Vagina (tissue), 2 donors: ENCODE measurements at regions not wholly inside any gene's neighbourhood (a gene's known extent, or its start where the extent isn't known, plus 50 kb on each side); places are given as distances from the start of the nearest gene placed in this dataset.

ENCODE experiments used
- DNase-seq, 2 donors: peaks; one replicate each; pipeline ENCODE4 v3.0.0-alpha.2; 2017; ENCODE audit errors: extremely low spot score in 2 of 2
- H3K27ac ChIP-seq: fragments of 200-600 bp; sonication (generic); one replicate; pipeline ENCODE4 v1.5.1; 2019
- H3K27me3 ChIP-seq: fragments of 200-600 bp; sonication (generic); one replicate; pipeline ENCODE4 v1.5.1; 2019
- H3K36me3 ChIP-seq, 2 donors: fragments of 200-600 bp; sonication (generic); one replicate each; pipeline ENCODE4 v1.5.1; 2017 to 2019
- H3K4me1 ChIP-seq: fragments of 200-600 bp; sonication (generic); one replicate; pipeline ENCODE4 v1.5.1; 2019
- H3K4me3 ChIP-seq, 2 donors: fragments of 200-600 bp; sonication (generic); 1 replicate in 1 of 2; 2 replicates in 1 of 2; pipeline ENCODE4 v1.5.1; 2016 to 2019
- H3K9me3 ChIP-seq: fragments of 200-600 bp; sonication (generic); one replicate; pipeline ENCODE4 v1.5.1; 2019
- POLR2A ChIP-seq, 2 donors: fragments of 450-650 bp; IDR thresholded peaks; one replicate each; pipeline ENCODE4 v1.6.1; 2017; ENCODE audit warnings: antibody characterized with exemption in 2 of 2, mild to moderate bottlenecking in 2 of 2, moderate library complexity in 2 of 2
- POLR2AphosphoS5 ChIP-seq, 2 donors: sonication (generic); formaldehyde crosslinking; IDR thresholded peaks; one replicate each; pipeline ENCODE4 v1.9.0; 2017; ENCODE audit warnings: antibody characterized with exemption in 2 of 2, mild to moderate bottlenecking in 2 of 2, low read depth in 1 of 2; ENCODE audit not compliant: insufficient read depth in 1 of 2
- intact Hi-C: fragments of 100-400 bp; cut with DNase I; formaldehyde crosslinking; loops from one replicate; pipeline ENCODE4 v1.15.1; 2023
- TF ChIP-seq, protein P1 (sequence below), 3 experiments: fragments of 450-650 bp in 2 of 3; fragments of 200-600 bp in 1 of 3; sonication (generic) in 1 of 3; IDR thresholded peaks; one replicate each; pipeline ENCODE4 v1.5.1; 2017 to 2019; ENCODE audit warnings: antibody characterized with exemption in 3 of 3, mild to moderate bottlenecking in 2 of 3, moderate library complexity in 2 of 3

DNA sequence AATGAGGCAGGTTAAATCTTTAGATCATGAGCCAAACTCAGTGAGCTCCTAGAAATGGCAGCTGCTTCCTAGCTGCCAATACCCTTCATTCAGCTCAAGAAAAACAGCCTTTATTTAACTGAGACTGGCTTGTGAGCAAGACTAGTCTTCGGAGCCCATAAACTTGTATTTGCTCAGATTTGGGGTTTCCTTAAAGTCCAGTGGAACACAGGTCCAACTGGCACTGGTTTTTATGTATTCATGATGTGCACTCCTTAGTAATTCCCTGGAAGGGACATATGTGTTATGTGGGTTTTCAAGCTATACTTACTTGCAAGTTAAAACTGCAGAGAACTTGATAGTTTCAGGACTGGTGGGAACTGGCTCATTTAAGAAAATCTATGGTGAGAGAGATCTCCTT, 380.1 kb upstream of the TMEM132C start:
- no peak overlapping the region for H3K27ac ChIP-seq
- no peaks in the 10 kb centered on the region for H3K36me3 ChIP-seq
- H3K27me3 ChIP-seq = no peaks in the 10 kb centered on the region
- no peak for DNase-seq
- H3K4me3 ChIP-seq = no peak overlapping the region
- intact Hi-C loops = no loop called here
- TF ChIP-seq POLR2AphosphoS5 (IDR thresholded peaks at IDR 0.05; ENCODE audit: insufficient read depth in 1 of 2, low read depth in 1 of 2) (no peak), POLR2A (IDR thresholded peaks at IDR 0.05) (no peak)
- TF ChIP-seq, protein P1, sequence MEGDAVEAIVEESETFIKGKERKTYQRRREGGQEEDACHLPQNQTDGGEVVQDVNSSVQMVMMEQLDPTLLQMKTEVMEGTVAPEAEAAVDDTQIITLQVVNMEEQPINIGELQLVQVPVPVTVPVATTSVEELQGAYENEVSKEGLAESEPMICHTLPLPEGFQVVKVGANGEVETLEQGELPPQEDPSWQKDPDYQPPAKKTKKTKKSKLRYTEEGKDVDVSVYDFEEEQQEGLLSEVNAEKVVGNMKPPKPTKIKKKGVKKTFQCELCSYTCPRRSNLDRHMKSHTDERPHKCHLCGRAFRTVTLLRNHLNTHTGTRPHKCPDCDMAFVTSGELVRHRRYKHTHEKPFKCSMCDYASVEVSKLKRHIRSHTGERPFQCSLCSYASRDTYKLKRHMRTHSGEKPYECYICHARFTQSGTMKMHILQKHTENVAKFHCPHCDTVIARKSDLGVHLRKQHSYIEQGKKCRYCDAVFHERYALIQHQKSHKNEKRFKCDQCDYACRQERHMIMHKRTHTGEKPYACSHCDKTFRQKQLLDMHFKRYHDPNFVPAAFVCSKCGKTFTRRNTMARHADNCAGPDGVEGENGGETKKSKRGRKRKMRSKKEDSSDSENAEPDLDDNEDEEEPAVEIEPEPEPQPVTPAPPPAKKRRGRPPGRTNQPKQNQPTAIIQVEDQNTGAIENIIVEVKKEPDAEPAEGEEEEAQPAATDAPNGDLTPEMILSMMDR (IDR thresholded peaks at IDR 0.05) = no peak
- H3K4me1 ChIP-seq = peaks cover 4% of the 10 kb centered on the region
- no peaks in the 10 kb centered on the region for H3K9me3 ChIP-seq

DNA sequence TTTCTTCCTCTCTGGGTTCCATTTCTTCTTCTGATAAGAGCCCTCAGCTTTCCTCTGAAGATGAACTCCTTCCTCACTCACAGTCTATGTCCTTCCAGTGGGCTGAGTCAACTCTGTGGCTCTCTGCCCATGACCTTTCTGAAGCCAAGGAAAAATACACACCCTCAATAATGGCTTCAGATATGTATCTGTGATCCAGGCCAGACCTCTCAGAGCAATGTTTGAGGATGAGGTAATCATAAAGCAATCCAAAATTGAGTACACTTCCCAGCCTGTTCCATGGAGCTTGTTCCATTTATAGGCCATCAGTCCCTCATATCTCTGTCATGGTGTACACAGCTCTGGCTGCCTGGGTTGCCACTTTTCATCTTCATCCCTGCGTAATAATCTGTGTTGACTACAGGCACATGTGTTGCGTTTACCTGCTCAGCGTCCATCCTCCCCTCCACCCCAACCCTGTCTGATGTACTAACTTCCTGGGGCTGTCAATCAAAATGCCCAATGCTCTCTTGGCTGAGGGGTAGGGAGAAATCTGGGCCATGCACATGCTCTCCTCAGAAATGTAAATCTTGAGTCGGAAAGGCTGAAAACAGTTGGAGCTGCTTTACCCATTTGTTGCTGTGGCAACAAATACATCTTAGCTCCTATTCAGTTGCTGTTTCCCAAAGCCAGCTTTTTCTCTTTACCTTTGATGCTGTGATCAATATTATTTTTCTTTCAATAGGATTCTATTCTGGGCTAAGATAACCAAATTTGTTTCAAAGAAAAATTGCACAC, 377.8 kb upstream of the TMEM132C start:
- TF ChIP-seq POLR2AphosphoS5 (IDR thresholded peaks at IDR 0.05; ENCODE audit: insufficient read depth in 1 of 2, low read depth in 1 of 2) (no peak), POLR2A (IDR thresholded peaks at IDR 0.05) (no peak)
- TF ChIP-seq, protein P1 (IDR thresholded peaks at IDR 0.05) = no peak
- H3K36me3 ChIP-seq = no peaks in the 10 kb centered on the region
- no peak overlapping the region for H3K27ac ChIP-seq
- no peaks in the 10 kb centered on the region for H3K9me3 ChIP-seq
- H3K4me1 ChIP-seq = peaks cover 4% of the 10 kb centered on the region
- intact Hi-C loops = no loop called here
- H3K4me3 ChIP-seq = no peak overlapping the region
- no peaks in the 10 kb centered on the region for H3K27me3 ChIP-seq
- DNase-seq = no peak

DNA sequence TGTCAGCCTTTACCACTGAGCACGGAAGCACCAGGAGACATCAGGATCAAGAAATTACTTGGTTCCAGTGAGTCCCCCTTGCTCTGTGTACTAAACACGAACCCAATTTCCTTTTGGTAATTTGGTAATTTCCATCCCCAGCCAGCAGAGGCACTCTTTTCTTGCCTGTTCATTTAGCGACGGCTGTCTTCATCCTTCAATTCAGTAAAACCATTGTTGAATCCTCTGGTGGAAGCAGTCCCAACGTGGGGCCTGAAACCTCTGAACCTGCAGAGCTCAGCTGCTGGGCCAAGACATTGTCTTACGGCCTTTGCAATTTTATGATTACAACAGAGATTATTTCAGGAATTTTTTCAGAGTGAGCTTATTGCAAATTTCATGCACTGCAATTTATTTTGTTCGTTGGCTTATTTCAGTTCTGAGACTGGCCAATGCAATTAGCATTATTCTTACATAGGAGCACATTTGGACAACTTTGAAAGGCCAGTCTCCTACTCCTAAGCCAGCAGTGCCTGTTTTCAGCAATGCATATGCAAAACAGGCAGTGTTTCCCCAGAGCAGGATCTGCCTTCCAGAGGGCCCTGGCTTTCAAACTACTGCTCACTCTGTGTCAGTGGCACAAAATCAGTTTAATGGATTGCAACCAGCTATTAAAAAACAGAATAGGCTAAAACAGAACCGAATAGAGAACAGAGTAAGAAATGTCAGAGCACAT, 372.9 kb upstream of the TMEM132C start:
- H3K27ac ChIP-seq = no peak overlapping the region
- no peaks in the 10 kb centered on the region for H3K27me3 ChIP-seq
- DNase-seq = no peak
- no peaks in the 10 kb centered on the region for H3K4me1 ChIP-seq
- intact Hi-C loops = no loop called here
- H3K9me3 ChIP-seq = no peaks in the 10 kb centered on the region
- TF ChIP-seq POLR2A (IDR thresholded peaks at IDR 0.05) (no peak), POLR2AphosphoS5 (IDR thresholded peaks at IDR 0.05; ENCODE audit: insufficient read depth in 1 of 2, low read depth in 1 of 2) (no peak)
- TF ChIP-seq, protein P1 (IDR thresholded peaks at IDR 0.05) = no peak
- no peak overlapping the region for H3K4me3 ChIP-seq
- H3K36me3 ChIP-seq = no peaks in the 10 kb centered on the region

DNA sequence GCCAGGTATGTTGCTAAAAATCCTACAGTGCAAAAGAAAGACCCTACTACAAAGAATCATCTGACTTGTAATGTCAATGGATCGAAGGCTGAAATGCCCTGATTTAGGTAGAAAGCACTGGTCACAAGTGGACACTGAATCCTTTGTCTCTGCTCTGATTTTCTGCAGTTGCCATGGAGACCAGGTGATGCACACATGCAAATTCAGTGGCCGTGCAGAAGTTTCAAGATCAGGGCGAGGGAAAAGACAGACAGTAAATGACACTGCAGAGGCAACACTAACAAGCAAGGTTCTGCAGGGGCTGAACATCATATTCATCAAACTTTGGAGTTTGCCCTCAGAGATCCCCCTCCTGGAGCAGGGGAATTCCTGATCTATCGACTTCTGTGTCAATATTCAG, 370.3 kb upstream of the TMEM132C start:
- Histone ChIP-seq H3K4me1 (no peaks in the 10 kb centered on the region), H3K36me3 (no peaks in the 10 kb centered on the region), H3K4me3 (no peak overlapping the region), H3K27ac (no peak overlapping the region), H3K27me3 (no peaks in the 10 kb centered on the region), H3K9me3 (no peaks in the 10 kb centered on the region)
- intact Hi-C loops = no loop called here
- TF ChIP-seq, protein P1 (IDR thresholded peaks at IDR 0.05) = no peak
- no peak for DNase-seq

DNA sequence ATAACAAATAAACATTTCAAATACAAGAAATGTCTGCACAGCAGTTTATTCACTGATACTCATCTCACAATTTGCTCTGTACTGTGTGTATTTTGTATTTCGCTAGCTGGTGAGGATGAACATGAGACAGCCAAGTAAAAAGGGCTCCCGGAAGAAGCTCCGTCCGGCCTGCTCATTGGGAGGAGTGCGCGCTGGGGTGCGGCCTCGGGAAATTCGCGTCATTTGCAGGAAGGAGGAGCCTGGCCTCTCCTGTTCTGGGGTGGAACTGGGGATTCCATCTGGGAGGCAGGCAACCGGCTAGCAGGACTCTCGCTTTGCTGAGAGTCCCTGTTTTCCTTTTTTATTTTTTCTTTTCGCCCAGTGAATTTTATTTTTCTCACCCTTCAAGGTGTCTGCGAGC, 368.4 kb upstream of the TMEM132C start:
- Histone ChIP-seq H3K27me3 (no peaks in the 10 kb centered on the region), H3K27ac (no peak overlapping the region), H3K36me3 (no peaks in the 10 kb centered on the region), H3K4me1 (no peaks in the 10 kb centered on the region), H3K4me3 (no peak overlapping the region), H3K9me3 (no peaks in the 10 kb centered on the region)
- no peak for DNase-seq
- intact Hi-C loops = no loop called here
- TF ChIP-seq, protein P1 (IDR thresholded peaks at IDR 0.05) = no peak
- TF ChIP-seq POLR2AphosphoS5 (IDR thresholded peaks at IDR 0.05; ENCODE audit: insufficient read depth in 1 of 2, low read depth in 1 of 2) (no peak), POLR2A (IDR thresholded peaks at IDR 0.05) (no peak)
